Stimulated activated CD4-positive, alpha-beta T cell treated with anti-CD3 and anti-CD28 coated beads, Interleukin-4, amount 100 ng/mL, for 4 hours (primary cell): ENCODE measurements at regions not wholly inside any gene's neighbourhood (a gene's known extent, or its start where the extent isn't known, plus 50 kb on each side); places are given as distances from the start of the nearest gene placed in this dataset.
"Not testable (repeated sequence)": the region's sequence is repeated elsewhere in the genome, so short reads cannot be mapped to it uniquely, and the experiment has no call there.

Source experiments
- DNase-seq, 2 experiments: peaks; one replicate each; pipeline ENCODE4 v3.0.0-alpha.2; 2020

- DNase-seq: no peak
Observed at GRCh38 chr14:98914942-98915341, 357.1 kb downstream of the BCL11B start.

GRCh38 chr14:98915625-98916024 lies 356.4 kb downstream of the BCL11B start:
- no peak for DNase-seq

DNA sequence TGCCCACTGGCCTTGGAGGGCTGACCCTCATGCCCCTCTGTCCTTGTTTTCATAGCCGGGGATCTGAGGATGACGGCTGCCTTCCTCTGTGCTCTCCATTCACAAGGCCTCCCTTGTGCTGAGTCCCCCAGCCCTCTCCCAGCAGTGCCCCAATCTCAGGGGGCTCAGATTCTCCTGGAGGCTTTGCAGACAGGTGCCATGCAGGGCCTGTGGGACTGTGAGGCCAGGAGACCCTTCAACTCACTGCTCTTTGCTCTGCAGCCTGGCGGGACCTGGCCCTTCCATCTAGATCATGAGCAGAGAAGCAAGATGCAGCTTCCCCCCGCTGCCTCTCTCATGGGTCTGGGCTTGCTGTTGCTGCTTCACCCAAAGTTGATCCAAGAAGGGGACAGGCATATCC lies 356.0 kb downstream of the BCL11B start:
- DNase-seq: no peak

DNA sequence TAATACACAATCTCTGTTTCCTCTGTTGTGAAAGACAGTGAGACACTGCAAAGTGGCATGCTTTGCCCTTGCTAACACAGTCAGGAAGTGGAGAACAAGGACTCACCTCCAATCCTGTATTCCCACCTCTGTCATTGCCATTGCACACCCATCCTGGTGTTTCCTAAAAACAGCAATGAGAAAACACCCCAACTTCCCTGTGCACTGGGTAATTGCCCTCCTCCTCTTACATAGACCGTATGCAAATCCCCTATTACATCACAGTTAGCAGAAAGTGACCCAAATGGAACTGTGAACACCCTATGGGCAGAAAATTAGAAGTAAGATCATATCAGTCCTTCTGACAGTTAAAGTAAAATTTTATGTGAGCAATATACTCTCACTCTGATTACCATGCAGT lies 355.5 kb downstream of the BCL11B start:
- no peak for DNase-seq

DNA sequence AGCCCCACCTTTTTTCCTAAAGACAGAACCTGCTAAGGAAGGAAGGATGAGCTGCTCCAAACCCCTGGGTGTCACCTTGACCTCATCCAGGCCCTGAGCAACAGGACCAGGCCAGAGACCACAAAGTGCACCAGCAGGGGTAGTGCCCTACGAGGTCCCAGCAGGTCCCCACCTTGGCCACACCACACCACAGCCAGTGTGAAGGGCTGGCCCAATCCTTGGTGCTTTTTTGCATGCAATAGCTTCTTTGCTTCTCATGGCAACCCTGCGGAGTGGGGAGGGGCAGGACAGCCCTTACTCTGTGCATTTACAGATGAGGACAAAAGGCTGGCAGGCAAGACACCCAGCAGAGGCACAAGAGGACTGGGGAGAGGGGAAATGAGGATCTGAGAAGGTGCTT lies 352.6 kb downstream of the BCL11B start:
- no peak for DNase-seq

DNA sequence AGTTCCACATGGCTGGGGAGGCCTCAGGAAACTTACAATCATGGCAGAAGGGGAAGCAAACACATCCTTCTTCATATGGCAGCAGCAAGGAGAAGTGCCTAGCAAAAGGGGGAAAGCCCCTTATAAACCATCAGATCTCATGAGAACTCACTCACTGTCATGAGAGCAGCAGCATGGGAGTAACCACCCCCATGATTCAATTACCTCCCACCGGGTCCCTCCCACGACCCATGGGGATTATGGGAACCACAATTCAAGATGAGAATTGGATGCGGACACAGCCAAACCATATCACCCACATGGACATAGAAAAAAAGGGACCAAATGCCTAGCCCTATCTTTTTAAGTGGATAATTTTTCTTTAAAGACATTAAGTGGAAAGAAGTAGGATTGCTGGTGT lies 350.7 kb downstream of the BCL11B start:
- not testable (repeated sequence) for DNase-seq

DNA sequence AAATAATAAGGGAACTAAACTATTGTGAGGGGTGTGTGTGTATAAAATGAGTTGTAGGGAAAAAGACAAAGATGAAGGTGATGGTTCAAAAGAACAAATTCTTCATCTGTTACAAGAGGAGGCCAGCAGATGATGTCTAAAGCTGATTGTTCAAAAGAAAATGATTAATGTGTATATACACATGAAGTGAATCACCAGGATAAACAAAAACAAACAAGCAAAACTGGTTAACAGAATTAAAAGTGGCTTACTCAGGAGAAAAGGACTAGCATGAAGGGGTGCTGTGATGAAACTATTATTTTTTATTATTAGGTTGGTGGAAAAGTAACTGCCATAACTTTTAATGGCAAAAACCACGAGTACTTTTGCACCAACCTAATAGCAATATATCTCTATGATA lies 348.4 kb downstream of the BCL11B start:
- DNase-seq: no peak

GRCh38 chr14:98924046-98924445 lies 348.0 kb downstream of the BCL11B start:
- no peak for DNase-seq

DNA sequence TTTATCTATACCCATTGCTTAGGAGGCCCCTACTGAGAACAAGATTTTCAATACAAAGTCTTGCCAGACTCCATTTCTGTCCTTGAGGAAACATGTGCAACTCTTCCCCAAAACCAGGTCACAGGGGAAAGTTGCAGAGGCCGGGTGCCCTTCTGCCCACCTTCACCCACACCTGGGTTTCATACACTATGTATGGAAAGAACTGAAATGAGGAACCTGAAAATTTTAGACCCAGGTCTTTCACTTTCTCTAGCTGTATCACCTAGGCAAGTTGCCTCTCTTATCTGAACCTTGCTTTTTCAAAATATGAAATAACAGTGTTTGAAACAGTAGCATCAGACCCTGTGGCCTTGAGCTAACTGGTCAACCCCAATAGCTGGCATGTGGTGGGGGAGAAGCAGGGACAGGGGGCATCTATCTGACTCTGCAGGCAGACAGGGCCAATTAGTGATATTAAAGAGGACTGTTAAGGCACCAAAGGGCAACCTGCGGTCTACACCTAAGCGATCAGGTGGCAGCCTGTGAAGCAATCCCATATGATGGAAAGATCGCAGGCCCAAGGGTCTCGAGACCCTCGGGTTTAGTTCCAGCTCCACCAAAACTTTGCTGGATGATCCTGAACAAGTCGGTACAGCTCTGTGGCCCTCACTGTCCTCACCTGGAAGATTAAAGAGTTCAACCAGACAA lies 346.5 kb downstream of the BCL11B start:
- no peak for DNase-seq

DNA sequence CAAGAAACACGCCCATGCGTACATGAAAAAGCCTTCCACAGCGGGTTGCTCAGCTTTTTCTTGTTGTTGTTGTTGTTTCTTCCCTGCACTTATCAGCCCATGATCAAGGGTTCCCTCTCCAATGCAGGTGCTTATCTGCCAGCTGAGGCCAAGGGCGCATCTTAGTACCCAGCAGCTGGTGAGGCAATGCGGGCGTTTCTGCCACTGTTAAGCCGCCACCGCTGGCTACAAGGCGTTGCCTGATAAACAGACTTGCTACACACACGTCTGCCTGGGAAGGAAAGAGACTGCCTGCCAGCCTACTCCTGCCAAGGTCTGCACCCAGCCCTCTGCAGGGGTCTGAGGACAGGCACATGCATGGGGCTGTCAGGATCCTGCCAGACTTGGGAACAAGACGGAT lies 345.9 kb downstream of the BCL11B start:
- peak in 1 of 2 experiments; percentile 16 for DNase-seq

DNA sequence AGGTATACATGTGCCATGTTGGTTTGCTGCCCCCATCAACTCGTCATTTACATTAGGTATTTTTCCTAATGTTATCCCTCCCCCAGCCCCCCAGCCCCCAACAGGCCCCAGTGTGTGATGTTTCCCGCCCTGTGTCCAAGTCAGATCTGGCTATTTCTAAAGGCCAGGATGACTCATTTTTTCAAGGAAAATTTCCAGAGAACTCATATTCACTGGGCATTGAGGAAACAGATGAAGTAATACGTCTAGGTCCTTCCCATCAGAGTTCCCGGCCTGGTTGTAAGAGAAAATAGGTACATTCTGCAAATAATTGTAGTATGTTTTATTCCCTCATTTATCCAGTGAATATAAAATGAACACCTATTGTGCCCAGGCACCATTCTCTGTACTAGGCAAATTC lies 345.2 kb downstream of the BCL11B start:
- no peak for DNase-seq

GRCh38 chr14:98927986-98928385 lies 344.0 kb downstream of the BCL11B start:
- no peak for DNase-seq

DNA sequence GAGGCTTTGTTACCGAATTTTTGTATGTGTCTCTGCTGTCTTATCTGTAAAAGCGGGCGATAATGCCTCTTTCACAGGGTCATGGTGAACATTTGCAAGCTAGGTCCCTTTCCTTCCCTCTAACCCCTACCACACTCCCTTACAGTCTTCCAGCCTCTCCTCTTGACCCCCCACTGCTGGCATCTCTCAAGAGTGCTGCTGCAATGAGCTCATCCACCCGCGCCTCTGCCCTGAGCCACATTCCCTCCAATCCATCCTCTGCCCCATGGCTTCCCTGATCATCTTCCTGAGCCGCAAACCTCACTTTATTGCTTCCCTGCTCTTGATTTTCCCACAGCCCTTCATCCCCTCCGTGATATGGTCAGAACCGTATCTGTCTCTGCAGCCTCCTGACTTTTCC lies 343.6 kb downstream of the BCL11B start:
- no peak for DNase-seq

DNA sequence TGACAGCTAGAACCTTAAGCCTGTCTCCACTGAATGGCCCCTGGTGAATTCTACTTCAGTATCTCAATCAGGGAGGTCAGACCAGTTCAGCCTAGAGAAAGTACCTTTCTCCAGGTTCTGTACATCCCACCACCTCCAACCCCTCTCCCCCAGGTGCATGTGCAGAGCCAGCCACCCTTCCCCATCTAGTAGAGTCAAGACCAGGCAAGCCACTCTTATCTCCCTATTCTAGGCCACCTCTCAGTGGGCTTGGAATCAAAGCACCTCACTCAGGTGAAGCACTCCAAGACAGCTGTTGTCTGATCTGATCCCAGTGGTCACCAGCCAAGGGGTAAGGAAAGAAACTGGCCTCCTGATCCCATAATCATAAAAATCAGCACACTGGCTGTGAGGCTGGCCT lies 340.9 kb downstream of the BCL11B start:
- no peak for DNase-seq

DNA sequence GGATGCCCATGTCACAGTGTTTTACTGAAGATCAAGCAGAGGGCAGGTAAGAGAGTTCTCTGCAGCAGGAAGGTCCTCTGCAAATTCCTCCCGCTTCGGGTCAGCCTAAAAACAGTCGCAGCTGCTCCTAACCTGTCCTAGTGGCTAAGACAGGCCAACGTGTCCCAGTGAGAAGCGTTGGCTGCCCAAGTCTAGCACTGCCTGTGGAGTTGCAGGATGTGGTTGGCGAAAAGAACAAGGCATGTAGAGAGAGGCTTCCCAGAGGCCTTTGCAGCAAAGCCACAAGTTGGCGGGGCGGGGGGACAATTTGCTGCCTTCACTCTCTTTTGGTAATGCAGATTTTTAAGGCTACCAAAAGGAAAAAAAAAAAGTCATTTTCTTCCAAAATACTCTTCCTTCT lies 340.1 kb downstream of the BCL11B start:
- DNase-seq: peak; percentile 30 to 61

DNA sequence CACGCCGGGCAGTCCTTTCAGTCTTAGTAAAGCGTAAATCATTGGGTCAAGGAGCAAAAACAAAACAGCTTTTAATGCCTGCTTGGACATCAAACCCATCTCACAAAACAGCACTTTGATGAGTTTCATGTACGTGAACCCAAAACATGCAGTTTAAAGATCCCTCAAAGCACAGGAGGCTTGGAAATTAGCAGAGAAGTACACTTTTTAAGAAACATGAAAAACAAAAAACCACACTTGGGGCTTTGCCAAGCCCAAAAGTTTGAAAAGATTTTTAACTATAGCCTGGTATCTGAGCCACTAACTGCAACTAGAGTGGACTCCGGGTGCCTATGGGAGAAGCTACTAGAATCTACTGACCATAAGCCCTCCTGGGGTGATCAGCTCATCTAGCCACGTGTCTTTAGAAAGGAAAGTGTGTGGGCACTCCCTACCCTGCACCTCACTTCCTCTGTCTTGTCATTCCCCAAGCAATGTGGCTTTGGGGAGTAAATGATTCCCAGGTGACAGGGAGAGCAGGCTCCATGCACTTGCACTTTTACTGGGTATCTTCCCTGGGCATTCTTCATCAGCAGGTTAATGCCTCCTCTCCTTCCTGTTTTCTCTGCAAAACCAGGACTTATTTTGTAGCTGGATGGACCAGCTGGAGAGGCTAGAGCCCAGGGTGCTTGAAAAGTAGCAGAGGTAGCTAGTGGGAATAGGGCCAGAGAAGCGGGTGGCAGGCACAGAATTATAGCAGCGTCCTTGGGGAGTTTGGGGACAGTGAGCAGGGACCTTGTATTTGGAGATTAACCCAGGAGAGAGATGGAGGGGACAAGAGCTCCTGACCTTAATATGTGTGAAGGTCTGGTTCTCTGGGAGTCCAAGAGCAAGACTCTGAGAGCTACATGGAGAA lies 339.3 kb downstream of the BCL11B start:
- no peak for DNase-seq

DNA sequence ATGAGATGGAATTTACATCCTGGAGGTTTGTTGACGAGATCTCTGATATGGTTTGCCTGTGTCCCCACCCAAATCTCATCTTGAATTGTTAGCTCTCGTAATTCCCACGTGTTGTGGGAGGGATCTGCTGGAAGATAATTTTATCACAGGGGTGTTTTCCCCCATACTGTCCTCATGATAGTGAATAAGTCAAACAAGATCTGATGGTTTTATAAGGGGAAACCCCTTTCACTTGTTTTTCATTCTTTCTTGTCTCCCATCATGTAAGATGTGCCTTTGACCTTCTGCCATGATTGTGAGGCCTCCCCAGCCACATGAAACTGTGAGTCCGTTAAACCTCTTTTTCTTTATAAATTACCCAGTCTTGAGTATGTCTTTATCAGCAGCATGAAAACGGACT lies 337.4 kb downstream of the BCL11B start:
- not testable (repeated sequence) for DNase-seq

DNA sequence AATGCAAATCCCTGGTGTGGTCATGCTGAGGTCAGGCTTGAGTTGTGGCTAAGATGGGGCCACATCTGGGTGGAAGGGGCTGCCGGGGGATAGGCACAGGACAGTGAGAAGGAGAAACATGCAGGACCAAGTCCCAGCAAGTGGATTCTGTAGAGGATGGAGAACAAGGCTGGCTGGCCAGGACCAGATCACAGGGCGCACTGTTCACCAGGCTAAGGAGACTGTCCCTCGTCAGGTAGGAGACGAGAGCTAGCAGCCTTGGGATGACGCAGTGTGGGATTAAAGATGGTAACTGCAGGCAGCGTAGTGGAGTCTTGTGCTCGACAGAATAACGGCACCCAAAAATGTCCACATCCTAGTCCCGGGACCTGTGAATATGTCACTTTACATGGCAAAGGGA lies 336.1 kb downstream of the BCL11B start:
- DNase-seq: no peak

DNA sequence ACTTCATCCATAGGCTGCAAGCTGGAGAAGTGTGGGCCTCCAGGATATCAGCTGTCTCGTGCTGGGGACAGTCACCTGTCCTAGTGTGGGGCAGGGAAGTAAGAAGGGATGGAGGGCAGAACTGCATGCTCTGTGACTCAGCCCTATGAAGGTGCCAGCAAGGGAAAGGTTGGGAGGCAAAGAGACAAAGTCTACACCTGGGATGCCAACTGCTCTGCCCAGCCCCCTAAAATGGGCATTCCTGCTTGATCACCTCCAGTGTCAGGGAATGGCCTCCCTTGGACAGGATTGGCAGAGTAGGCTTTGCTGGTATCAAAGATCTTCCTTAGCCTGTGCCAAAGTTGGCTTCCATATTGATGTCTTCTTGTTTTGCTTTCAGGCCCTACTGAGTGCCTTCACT lies 335.0 kb downstream of the BCL11B start:
- no peak for DNase-seq

- no peak for DNase-seq
Observed at GRCh38 chr14:98937712-98938505, 334.1 kb downstream of the BCL11B start.

GRCh38 chr14:98940693-98941437 lies 331.1 kb downstream of the BCL11B start:
- no peak for DNase-seq

GRCh38 chr14:98941481-98941880 lies 330.5 kb downstream of the BCL11B start:
- no peak for DNase-seq

GRCh38 chr14:98943907-98944306 lies 328.1 kb downstream of the BCL11B start:
- no peak for DNase-seq
